WTC11 (cell line): ENCODE measurements at regions not wholly inside any gene's neighbourhood (a gene's known extent, or its start where the extent isn't known, plus 50 kb on each side); places are given as distances from the start of the nearest gene placed in this dataset.

Experiments
- ATAC-seq: fragments of 200-7000 bp; cut with Tn5 transposase; 2 replicates; pipeline ENCODE4 v1.10.0; 2021; ENCODE audit warnings: mild to moderate bottlenecking, moderate library complexity
- CTCF ChIA-PET: fragments of 300-600 bp; sonication (Branson Sonifier 250); formaldehyde crosslinking; loops from one replicate; lab custom pipeline; 2021; ENCODE audit warnings: antibody characterized with exemption; lab: Charles Lee
- POLR2A ChIA-PET: fragments of 350-600 bp; sonication (Branson Sonifier 250); formaldehyde crosslinking; loops from one replicate; lab custom pipeline; 2021; ENCODE audit warnings: antibody characterized with exemption; lab: Charles Lee
- DNase-seq: peaks from one replicate; pipeline ENCODE4 v3.0.0; 2021; ENCODE audit warnings: low spot score
- H3K27ac Mint-ChIP-seq: 2 replicates; pipeline ENCODE4 v1.8.0; 2021; ENCODE audit warnings: mixed read lengths
- H3K27me3 Mint-ChIP-seq: 2 replicates; pipeline ENCODE4 v1.8.0; 2021; ENCODE audit warnings: low read depth, mild to moderate bottlenecking, moderate library complexity, mixed read lengths
- H3K36me3 Mint-ChIP-seq: 2 replicates; pipeline ENCODE4 v1.8.0; 2021; ENCODE audit warnings: mixed read lengths
- H3K4me1 Mint-ChIP-seq: 2 replicates; pipeline ENCODE4 v1.8.0; 2022; ENCODE audit warnings: mixed read lengths
- H3K4me3 Mint-ChIP-seq: 2 replicates; pipeline ENCODE4 v1.8.0; 2021; ENCODE audit warnings: mild to moderate bottlenecking, moderate library complexity, mixed read lengths
- H3K9me3 Mint-ChIP-seq: 2 replicates; pipeline ENCODE4 v1.8.0; 2021; ENCODE audit warnings: mixed read lengths
- CBFB ChIP-seq: sonication (generic); formaldehyde crosslinking; IDR thresholded peaks from 2 replicates; pipeline ENCODE4 v1.8.1; 2022; ENCODE audit warnings: mild to moderate bottlenecking, low read depth, missing genetic modification reagents
- ETV6 ChIP-seq: sonication (generic); formaldehyde crosslinking; IDR thresholded peaks from 2 replicates; pipeline ENCODE4 v1.8.1; 2022; ENCODE audit warnings: mild to moderate bottlenecking, missing genetic modification reagents
- FOXJ3 ChIP-seq: sonication (generic); formaldehyde crosslinking; IDR thresholded peaks from 2 replicates; pipeline ENCODE4 v1.9.0; 2021; ENCODE audit warnings: missing genetic modification reagents, mild to moderate bottlenecking, borderline replicate concordance
- GABPB1 ChIP-seq: sonication (generic); formaldehyde crosslinking; IDR thresholded peaks from 2 replicates; pipeline ENCODE4 v1.8.1; 2023; ENCODE audit warnings: mild to moderate bottlenecking, missing genetic modification reagents
- GTF2I ChIP-seq: fragments of 250-450 bp; sonication (Bioruptor Pico); conservative IDR thresholded peaks from 2 replicates; pipeline ENCODE4 v1.4.0; 2021; ENCODE audit warnings: mild to moderate bottlenecking
- NFE2L1 ChIP-seq: sonication (generic); formaldehyde crosslinking; IDR thresholded peaks from 2 replicates; pipeline ENCODE4 v1.8.1; 2023; ENCODE audit warnings: missing genetic modification reagents
- SMAD4 ChIP-seq: sonication (generic); formaldehyde crosslinking; IDR thresholded peaks from 2 replicates; pipeline ENCODE4 v1.8.0; 2022; ENCODE audit warnings: mild to moderate bottlenecking, missing genetic modification reagents
- TEAD1 ChIP-seq: sonication (generic); formaldehyde crosslinking; IDR thresholded peaks from 2 replicates; pipeline ENCODE4 v1.8.0; 2022; ENCODE audit warnings: mild to moderate bottlenecking, missing genetic modification reagents
- ZNF121 ChIP-seq: sonication (generic); formaldehyde crosslinking; IDR thresholded peaks from 2 replicates; pipeline ENCODE4 v1.8.0; 2023; ENCODE audit warnings: missing genetic modification reagents
- ZNF219 ChIP-seq: sonication (generic); formaldehyde crosslinking; IDR thresholded peaks from 2 replicates; pipeline ENCODE4 v1.8.0; 2023; ENCODE audit warnings: missing genetic modification reagents, mild to moderate bottlenecking, borderline replicate concordance
- ZNF232 ChIP-seq: sonication (generic); formaldehyde crosslinking; IDR thresholded peaks from 2 replicates; pipeline ENCODE4 v1.8.0; 2022; ENCODE audit warnings: mild to moderate bottlenecking, missing genetic modification reagents
- ZNF263 ChIP-seq: sonication (generic); formaldehyde crosslinking; IDR thresholded peaks from 2 replicates; pipeline ENCODE4 v1.8.1; 2022; ENCODE audit warnings: low read depth, mild to moderate bottlenecking, moderate library complexity, missing genetic modification reagents
- ZNF317 ChIP-seq: sonication (generic); formaldehyde crosslinking; IDR thresholded peaks from 2 replicates; pipeline ENCODE4 v1.8.1; 2023; ENCODE audit warnings: low read depth, mild to moderate bottlenecking, moderate library complexity, missing genetic modification reagents, borderline replicate concordance
- TF ChIP-seq, protein P1 (sequence below): sonication (generic); formaldehyde crosslinking; IDR thresholded peaks from 2 replicates; pipeline ENCODE4 v1.8.1; 2023; ENCODE audit warnings: mild to moderate bottlenecking, missing genetic modification reagents, moderate library complexity
- TF ChIP-seq, protein P2 (sequence below): fragments of 250-450 bp; sonication (Bioruptor Pico); IDR thresholded peaks from 2 replicates; pipeline ENCODE4 v1.8.0; 2021; ENCODE audit warnings: mild to moderate bottlenecking
- TF ChIP-seq, protein P3 (sequence below): fragments of 250-450 bp; sonication (Bioruptor Pico); conservative IDR thresholded peaks from 2 replicates; pipeline ENCODE4 v1.9.0; 2021; ENCODE audit warnings: mild to moderate bottlenecking
- TF ChIP-seq, protein P4 (sequence below): sonication (generic); formaldehyde crosslinking; IDR thresholded peaks from 2 replicates; pipeline ENCODE4 v1.8.0; 2022; ENCODE audit warnings: mild to moderate bottlenecking, missing genetic modification reagents
- TF ChIP-seq, protein P5 (sequence below): sonication (generic); formaldehyde crosslinking; IDR thresholded peaks from 2 replicates; pipeline ENCODE4 v1.8.1; 2022; ENCODE audit warnings: mild to moderate bottlenecking, moderate library complexity, missing genetic modification reagents
- TF ChIP-seq, protein P6 (sequence below): sonication (generic); formaldehyde crosslinking; IDR thresholded peaks from 2 replicates; pipeline ENCODE4 v1.8.1; 2022; ENCODE audit warnings: mild to moderate bottlenecking, missing genetic modification reagents, moderate library complexity, borderline replicate concordance

DNA sequence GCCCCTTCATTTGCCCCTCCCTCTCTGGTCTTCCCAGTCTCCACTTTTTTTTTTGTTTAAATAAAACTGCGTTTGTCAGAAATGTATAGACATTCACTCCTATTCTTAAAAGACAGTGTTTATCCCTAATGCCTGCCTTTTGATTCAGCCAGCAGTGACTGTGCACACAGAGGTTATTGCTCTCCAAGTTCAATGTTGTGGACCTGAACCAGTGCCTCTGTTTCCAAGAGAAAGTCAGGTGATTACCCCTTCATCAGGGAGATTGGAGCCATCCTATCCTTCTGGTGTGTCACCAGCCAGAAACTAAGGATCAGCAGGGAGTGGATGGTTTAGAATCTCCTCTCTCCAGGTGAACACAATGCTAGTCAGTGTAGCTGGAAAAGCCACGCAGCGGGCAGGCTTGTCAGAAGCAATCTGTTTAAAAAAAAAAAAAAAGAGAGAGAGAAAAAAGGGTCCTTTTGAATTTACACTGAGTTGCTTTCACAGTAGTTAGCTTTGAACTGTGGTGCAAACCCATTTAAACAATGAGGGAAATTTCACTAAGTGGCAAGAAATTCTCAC lies 167.5 kb upstream of the DMRT1 start:
- peaks cover 17% of the 10 kb centered on the region for H3K36me3 Mint-ChIP-seq
- no peaks in the 10 kb centered on the region for H3K27me3 Mint-ChIP-seq
- peak overlapping the region; percentile 95 for H3K27ac Mint-ChIP-seq
- H3K9me3 Mint-ChIP-seq = peaks cover 21% of the 10 kb centered on the region
- POLR2A ChIA-PET = no interaction called here
- no peak overlapping the region; the same call in 1 of the 2 replicates for H3K4me3 Mint-ChIP-seq
- peaks cover 60% of the 10 kb centered on the region for H3K4me1 Mint-ChIP-seq
- DNase-seq (no peak), ATAC-seq (peak; percentile 97)
- no peak for TF ChIP-seq ZNF232
- TF ChIP-seq, protein P1, sequence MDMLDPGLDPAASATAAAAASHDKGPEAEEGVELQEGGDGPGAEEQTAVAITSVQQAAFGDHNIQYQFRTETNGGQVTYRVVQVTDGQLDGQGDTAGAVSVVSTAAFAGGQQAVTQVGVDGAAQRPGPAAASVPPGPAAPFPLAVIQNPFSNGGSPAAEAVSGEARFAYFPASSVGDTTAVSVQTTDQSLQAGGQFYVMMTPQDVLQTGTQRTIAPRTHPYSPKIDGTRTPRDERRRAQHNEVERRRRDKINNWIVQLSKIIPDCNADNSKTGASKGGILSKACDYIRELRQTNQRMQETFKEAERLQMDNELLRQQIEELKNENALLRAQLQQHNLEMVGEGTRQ = peak; percentile 33; the same call in 1 of the 2 replicates
- CTCF ChIA-PET = interaction anchor here (1.1 kb wide), 1 partner anchor 9 kb away, joined by 5 read pairs; no protein-coding TSS in a partner anchor

DNA sequence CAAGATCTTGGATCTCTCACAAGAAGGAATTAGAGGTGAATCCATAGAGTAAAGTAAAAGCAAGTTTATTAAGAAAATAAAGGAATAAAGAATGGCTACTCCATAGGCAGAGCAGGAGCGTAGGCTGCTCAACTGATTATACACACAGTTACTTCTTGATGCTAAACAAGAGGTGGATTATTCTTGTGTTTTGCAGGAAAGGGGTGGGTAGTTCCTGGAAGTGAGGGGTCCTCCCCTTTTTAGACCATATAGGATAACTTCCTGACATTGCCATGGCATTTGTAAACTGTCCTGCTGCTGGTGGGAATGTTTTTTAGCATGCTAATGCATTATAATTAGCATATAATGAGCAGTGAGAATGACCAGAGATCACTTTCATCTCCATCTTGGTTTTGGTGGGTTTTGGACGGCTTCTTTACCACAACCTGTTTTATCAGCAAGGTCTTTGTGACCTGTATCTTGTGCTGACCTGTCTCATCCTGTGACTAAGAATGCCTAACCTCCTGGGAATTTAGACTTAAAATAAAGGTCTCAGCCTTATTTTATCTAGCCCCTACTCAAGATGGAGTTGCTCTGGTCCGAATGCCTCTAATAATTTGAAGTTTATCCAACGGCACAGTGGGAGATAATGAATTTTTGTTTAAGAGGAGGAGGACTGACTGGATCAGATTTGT lies 165.7 kb upstream of the DMRT1 start:
- CTCF ChIA-PET = no interaction called here
- H3K27ac Mint-ChIP-seq = no peak overlapping the region; the same call in 1 of the 2 replicates
- no peaks in the 10 kb centered on the region for H3K27me3 Mint-ChIP-seq
- peaks cover 54% of the 10 kb centered on the region for H3K4me1 Mint-ChIP-seq
- ATAC-seq (no peak), DNase-seq (no peak)
- TF ChIP-seq ZNF219 (CRISPR knock-in tag) (no peak), SMAD4 (CRISPR knock-in tag) (no peak)
- TF ChIP-seq, protein P2, sequence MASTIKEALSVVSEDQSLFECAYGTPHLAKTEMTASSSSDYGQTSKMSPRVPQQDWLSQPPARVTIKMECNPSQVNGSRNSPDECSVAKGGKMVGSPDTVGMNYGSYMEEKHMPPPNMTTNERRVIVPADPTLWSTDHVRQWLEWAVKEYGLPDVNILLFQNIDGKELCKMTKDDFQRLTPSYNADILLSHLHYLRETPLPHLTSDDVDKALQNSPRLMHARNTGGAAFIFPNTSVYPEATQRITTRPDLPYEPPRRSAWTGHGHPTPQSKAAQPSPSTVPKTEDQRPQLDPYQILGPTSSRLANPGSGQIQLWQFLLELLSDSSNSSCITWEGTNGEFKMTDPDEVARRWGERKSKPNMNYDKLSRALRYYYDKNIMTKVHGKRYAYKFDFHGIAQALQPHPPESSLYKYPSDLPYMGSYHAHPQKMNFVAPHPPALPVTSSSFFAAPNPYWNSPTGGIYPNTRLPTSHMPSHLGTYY (CRISPR knock-in tag) = no peak
- TF ChIP-seq, protein P3, sequence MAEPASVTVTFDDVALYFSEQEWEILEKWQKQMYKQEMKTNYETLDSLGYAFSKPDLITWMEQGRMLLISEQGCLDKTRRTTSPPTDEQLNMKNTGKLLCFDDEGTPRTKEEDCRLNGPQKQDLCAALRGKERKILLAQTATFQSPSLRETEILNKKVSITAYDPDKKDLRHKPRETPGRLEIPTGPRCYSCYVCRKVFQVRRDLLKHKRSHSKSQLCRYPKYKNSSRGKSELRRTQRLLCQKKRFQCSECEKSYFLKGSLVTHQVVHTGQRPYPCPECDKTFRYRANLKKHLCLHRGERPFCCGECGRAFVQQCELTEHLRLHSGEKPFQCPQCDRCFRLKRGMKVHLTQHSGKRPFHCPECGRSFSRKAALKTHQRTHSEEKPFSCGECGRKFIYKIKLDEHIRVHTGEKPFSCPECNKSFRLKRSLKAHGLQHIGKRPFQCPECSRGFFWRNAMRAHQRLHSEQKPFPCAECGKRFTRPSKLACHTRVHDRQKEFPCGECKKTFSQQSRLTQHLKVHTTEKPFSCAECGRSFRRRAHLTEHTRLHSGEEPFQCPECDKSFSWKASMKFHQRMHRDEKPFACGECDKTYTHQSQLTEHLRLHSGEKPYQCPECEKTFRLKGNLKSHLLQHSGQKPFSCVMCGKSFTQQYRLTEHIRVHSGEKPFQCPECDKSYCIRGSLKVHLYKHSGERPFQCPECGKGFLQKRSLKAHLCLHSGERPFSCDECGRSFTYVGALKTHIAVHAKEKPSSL = no peak
- peaks cover 3% of the 10 kb centered on the region; the same call in 1 of the 2 replicates for H3K9me3 Mint-ChIP-seq
- POLR2A ChIA-PET = no interaction called here
- no peak overlapping the region for H3K4me3 Mint-ChIP-seq
- H3K36me3 Mint-ChIP-seq = no peaks in the 10 kb centered on the region

DNA sequence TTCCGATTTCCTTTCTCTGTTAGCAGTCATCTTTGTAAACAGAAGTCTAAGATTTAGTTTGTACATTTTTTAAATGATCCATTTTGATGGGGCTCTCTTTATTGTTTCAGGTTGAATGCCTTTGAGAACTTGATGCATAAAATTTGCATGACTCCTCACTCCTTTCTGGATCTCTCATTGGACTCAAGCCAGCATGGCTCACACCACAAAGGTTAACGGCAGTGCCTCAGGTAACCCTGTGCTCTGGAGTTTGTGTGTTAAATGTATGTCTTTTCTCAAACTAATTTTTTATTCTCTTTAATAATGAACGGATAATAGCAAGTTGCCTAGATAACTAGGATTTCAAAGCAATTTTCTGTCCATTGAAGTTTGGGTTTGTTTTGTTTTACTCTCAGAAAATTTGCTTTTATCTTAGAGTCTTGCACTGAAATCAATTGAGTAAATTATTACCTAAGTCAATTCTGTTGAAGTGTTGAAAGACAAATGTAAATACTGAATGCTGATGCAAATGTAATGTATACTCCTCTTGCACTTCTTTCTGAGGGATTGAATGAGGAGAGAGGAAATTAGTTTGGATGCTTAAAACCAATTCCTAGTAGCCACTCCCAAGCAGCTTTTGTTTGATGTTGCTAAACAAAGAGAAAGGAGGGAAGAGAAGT lies 164.6 kb upstream of the DMRT1 start:
- ATAC-seq = no peak
- no peak for TF ChIP-seq FOXJ3
- TF ChIP-seq GABPB1 = peak; percentile 96
- TF ChIP-seq, all 79 proteins: peak for 1
- ChIA-PET POLR2A (no interaction called here), CTCF (no interaction called here)
- Mint-ChIP-seq H3K27ac (no peak overlapping the region), H3K9me3 (no peaks in the 10 kb centered on the region), H3K4me1 (peaks cover 50% of the 10 kb centered on the region), H3K4me3 (no peak overlapping the region), H3K27me3 (no peaks in the 10 kb centered on the region), H3K36me3 (no peaks in the 10 kb centered on the region)
- no peak for DNase-seq

DNA sequence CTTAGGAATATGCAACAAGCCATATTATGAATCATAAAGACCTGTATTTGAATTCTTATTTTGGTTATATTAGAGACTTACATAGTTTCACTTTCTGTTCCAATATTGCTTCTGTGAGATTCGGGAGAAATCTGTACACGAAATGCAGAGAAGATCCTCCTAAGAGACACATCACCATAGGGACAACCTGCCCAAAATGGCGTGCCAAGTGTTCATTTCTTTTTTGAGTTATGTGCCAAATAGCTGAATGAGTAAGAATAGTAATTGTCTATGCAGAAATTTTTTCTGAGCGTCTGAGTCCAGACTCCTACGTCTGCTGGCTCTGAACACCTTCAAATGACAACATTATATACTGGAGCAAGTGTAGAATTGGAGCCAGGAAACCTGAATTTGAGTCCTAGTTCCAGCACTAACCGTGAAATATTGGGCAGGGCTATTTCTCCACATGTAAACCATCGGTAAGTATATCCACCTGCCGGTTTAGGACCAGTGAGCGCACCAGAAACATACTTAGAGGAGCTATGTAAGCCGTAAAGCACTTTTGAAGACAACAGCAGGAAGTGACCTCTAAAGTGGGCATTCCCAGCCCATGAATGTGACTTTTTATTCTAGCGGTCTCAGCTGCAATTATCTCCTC lies 163.9 kb upstream of the DMRT1 start:
- Mint-ChIP-seq H3K4me1 (peaks cover 50% of the 10 kb centered on the region), H3K9me3 (no peaks in the 10 kb centered on the region), H3K36me3 (no peaks in the 10 kb centered on the region), H3K27ac (no peak overlapping the region), H3K27me3 (no peaks in the 10 kb centered on the region), H3K4me3 (no peak overlapping the region)
- ChIA-PET CTCF (interaction anchor here (0.7 kb wide), 1 partner anchor 80 kb away, joined by 3 read pairs; no protein-coding TSS in a partner anchor), POLR2A (no interaction called here)
- no peak for DNase-seq
- ATAC-seq = no peak
- TF ChIP-seq NFE2L1 (CRISPR knock-in tag) (no peak), GABPB1 (no peak), ZNF263 (CRISPR knock-in tag) (no peak), ZNF121 (CRISPR knock-in tag) (no peak), ETV6 (CRISPR knock-in tag) (no peak), CBFB (CRISPR knock-in tag) (no peak), TEAD1 (CRISPR knock-in tag) (no peak), ZNF317 (CRISPR knock-in tag) (no peak), GTF2I (CRISPR knock-in tag) (no peak), ZNF219 (CRISPR knock-in tag) (no peak)
- TF ChIP-seq, protein P4, sequence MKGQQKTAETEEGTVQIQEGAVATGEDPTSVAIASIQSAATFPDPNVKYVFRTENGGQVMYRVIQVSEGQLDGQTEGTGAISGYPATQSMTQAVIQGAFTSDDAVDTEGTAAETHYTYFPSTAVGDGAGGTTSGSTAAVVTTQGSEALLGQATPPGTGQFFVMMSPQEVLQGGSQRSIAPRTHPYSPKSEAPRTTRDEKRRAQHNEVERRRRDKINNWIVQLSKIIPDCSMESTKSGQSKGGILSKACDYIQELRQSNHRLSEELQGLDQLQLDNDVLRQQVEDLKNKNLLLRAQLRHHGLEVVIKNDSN (CRISPR knock-in tag) = no peak
- TF ChIP-seq, protein P5, sequence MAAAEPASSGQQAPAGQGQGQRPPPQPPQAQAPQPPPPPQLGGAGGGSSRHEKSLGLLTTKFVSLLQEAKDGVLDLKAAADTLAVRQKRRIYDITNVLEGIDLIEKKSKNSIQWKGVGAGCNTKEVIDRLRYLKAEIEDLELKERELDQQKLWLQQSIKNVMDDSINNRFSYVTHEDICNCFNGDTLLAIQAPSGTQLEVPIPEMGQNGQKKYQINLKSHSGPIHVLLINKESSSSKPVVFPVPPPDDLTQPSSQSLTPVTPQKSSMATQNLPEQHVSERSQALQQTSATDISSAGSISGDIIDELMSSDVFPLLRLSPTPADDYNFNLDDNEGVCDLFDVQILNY (CRISPR knock-in tag) = no peak
- TF ChIP-seq, protein P6, sequence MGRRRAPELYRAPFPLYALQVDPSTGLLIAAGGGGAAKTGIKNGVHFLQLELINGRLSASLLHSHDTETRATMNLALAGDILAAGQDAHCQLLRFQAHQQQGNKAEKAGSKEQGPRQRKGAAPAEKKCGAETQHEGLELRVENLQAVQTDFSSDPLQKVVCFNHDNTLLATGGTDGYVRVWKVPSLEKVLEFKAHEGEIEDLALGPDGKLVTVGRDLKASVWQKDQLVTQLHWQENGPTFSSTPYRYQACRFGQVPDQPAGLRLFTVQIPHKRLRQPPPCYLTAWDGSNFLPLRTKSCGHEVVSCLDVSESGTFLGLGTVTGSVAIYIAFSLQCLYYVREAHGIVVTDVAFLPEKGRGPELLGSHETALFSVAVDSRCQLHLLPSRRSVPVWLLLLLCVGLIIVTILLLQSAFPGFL = no peak
